22Rv1 (cell line): ENCODE measurements at regions not wholly inside any gene's neighbourhood (a gene's known extent, or its start where the extent isn't known, plus 50 kb on each side); places are given as distances from the start of the nearest gene placed in this dataset.

Source experiments
- CTCF ChIP-seq: fragments of 450-650 bp; IDR thresholded peaks from 2 replicates; pipeline ENCODE4 v1.5.1; 2017; ENCODE audit warnings: mild to moderate bottlenecking
- ZFX ChIP-seq: fragments of 450-650 bp; IDR thresholded peaks from 2 replicates; pipeline ENCODE4 v1.6.1; 2017; ENCODE audit warnings: antibody characterized with exemption, borderline replicate concordance

GRCh38 chr5:62133426-62133825, 172.6 kb upstream of the KIF2A start:
- TF ChIP-seq CTCF (no peak), ZFX (no peak)
